NCI-H1436 treated with DMSO at 0.1 percent for 48 hours (cell line): ENCODE measurements at regions not wholly inside any gene's neighbourhood (a gene's known extent, or its start where the extent isn't known, plus 50 kb on each side); places are given as distances from the start of the nearest gene placed in this dataset.

Experiments
- DNase-seq: peaks from one replicate; lab custom pipeline; 2025; lab: John Stamatoyannopoulos, UW

DNA sequence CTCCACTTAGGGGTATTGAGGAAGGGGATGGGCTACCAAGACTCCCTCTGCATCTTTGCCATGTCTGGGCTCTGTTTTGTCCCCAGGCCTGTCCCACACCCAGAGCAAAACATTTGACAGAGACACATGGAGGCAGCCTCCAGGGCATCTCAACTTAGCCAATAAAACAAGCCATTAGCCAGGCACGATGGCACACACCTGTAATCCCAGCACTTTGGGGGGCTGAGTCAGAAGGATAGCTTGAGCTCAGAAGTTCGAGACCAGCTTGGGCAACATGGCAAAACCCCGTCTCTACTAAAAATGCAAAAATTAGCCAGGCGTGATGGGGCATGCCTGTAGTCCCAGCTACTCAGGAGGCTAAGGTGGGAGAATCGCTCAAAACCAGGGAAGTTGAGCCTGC, 120.3 kb upstream of the IPO9 start:
- no peak for DNase-seq

DNA sequence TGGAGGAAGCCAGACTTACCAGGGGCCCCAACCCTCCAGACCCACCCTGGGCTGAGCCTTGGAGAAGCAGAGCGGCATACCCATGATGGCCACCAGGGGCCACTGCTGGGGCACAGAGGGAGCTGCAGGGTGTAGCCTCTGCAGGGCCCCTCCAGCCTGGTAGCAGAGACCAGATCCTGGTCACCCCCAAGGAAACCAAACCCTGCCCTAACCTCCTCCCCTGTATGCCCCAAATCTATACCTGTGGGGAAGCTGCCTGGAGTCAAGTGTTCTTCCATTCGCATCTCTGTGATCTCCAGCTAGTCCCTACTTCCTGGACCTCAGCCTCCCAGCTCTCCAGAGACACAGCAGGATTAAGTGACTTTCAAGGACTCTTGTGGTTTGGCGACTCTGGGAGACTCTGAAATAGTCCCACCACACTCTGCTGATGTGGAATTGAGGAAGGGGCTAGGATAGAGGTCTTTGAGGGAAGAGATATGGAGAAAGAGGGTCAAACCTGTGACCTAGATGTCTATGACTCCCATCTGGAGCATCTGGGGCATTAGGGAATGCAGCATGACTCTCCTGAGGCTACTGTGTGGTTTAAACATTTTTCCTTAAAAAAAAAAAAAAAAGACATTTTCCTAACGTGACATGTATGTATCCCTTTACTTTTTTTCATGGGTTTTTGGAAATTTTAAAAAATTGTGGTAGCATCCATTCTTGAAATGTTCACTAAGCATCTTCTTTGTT, 119.2 kb upstream of the IPO9 start:
- no peak for DNase-seq

DNA sequence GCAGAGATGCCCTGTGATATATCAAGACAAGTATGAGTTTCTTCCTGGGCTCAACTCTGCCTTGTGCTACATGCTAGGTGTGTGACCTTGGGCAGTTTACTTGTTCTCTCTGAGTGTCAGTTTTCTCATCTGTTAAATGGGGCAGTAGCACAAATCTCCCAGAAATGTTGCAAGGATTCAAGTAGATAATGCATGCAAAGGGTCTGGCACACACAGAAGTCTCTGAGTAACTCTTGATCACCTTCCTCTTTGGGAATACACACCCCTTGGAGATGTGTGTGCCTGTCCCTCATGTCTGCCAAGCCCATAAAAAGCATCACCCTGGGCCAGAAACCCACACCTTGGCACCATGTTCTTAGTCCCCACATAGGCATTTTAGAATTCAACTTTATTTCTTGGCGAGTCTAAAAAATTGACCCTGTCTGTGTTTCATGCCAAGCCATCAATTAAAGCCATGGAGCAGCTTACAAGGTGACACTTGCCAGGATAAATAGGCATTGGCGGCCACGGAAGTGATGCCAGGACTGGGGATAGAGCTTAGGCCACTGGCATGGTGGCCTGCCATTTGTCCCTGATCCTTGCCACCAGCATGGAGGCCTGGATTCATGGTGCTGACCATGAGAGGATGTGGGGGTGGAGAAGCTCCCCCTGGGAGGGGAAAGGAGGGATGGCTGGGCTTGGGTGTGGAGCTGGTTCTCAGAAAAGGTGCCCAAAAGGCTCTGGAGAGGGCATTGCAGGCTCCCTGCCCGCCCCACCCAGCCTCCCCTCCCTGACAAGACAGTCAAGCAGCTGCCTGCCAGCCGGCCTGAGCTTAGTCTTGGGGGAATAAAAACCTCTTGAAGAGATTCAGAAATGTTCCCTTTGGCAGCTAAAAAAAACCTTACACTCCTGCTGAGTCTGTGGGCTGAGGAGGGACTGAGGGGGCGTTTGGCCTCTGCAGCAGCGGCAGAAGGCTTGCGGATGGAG, 118.0 kb upstream of the IPO9 start:
- DNase-seq, result no peak

DNA sequence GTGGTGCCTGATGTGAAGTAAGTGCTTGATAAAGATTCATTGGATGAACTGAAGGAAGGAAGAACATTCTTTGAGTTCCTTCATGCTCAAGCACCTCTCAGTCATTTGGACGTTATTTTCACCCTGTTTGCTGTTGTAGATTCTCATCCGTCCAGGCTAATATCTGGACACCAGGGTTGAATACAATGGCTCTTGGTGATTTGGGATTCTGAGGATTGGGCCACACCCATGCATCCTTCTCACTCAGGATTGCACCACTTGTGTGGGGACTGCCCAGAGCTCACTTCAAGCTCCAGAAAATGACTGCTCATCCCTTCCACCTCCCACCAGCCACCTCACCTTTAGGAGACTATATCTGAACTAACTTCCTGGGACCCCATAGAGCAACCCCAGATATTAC, 117.1 kb upstream of the IPO9 start:
- DNase-seq, result no peak

DNA sequence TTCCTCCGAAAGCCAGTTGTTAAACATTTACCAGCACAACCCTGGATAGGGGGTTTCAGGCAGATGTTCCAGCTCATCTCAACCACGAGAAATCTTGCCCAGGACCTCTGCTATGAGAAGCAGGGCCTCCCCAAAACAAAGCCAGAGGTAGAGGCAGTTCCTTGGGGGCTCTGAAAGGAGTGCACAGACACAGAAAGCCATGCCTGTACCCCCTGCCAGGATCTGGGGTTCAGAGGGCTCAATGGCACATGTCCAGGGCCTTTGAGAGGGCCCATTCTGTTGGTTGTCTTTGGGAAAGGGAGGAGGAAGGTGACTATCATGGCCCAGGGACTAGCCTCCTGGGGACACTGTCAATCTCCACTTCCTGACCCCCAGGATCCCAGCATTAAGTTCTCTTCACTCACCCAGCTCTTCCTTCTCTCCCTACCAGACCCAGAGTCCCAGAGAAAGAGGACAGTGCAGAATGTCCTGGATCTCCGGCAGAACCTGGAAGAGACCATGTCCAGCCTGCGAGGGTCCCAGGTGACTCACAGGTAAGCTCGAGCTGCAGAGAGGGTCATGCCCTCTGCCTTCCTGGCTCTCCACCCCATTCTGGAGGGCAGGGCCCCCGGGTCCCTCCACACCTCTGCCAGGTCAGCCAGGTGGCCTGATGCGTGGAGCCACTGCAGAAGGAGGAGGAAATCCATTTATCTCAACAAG, 116.4 kb upstream of the IPO9 start:
- DNase-seq, result no peak

DNA sequence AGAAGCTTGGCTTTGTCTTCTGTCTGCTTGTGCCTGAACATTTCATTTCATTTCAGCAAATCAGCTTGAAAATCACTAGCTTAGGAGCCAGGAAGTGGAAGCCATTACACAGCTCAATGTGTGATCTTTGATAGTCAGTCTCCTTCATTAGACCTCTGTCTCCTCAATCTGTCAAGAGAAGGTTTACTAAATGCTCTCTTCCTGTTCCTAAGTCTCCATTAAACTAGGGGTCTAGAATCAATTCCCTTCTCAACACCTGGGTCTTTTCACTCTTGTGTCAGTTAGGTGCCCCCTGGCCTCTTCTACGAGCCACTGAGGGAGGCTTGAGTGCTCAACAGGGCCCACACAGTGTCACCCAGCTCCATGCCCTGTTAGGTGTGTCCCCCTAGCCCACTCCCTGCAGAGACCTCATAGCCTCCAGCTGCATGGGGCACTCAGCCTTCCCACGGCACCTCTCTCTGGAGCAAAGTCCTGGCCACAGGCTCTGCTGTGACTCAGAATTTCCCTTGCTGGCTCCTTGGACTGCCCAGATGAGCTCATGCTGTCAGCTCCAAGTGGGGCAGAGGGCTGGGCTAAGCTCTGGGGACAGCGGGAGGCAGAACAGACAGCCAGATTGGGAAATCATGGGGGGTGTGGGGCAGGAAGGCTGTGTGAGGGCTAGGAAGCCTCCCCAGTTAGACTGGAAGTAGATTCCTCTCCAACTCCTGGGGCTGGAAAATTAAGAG, 115.7 kb upstream of the IPO9 start:
- DNase-seq, result no peak

DNA sequence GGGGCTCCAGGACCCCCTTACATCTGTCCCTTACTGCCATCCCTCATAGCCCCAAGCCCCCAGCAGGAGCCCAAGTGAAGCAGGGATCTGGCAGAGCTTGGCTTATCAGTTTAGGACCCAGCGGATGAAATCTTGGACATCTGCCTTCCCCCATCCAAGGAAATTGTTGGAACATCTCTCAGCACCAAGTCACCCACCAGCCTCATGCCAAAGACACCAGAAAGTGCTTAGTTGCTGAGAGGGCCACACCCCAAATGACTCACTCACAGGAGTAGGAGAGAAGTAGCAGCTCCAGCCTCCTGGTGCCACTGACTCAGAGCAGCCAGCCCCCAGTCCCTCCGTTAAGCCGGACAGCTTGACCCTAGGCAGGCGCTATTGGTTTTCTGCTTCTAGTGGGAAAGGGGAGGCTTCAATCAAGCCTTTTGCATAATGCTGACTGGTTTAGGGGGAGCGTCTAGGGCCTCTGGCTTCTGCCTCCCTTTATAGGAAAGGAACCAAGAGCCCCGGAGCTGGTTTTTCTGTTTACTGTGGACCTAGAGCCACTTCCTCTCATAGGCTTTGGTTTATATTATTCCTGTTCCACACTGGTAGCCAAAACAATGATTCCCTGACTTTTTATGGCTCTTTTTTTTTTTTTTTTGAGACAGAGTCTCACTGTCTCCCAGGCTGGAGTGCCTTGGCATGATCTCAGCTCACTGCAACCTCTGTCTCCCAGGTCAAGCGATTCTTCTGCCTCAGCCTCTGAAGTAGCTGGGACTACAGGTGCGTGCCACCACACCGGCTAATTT, 114.2 kb upstream of the IPO9 start:
- no peak for DNase-seq

DNA sequence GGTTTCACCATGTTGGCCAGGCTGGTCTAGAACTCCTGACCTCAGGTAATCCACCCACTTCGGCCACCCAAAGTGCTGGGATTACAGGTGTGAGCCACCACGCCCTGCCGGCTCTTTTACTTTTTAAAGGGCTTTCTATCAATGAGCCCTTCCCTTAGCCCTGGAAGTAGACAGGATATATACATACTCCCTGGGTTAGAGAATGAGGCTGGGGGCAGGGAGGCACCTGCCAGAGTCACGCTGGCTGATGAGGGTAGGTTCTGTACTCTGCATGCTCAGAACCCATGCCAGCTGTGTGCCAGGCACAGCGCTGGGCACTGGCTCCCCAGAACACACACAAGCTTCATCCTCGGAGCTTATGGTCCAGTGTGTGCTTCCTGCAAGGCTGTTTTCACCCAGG, 113.6 kb upstream of the IPO9 start:
- DNase-seq, result no peak

DNA sequence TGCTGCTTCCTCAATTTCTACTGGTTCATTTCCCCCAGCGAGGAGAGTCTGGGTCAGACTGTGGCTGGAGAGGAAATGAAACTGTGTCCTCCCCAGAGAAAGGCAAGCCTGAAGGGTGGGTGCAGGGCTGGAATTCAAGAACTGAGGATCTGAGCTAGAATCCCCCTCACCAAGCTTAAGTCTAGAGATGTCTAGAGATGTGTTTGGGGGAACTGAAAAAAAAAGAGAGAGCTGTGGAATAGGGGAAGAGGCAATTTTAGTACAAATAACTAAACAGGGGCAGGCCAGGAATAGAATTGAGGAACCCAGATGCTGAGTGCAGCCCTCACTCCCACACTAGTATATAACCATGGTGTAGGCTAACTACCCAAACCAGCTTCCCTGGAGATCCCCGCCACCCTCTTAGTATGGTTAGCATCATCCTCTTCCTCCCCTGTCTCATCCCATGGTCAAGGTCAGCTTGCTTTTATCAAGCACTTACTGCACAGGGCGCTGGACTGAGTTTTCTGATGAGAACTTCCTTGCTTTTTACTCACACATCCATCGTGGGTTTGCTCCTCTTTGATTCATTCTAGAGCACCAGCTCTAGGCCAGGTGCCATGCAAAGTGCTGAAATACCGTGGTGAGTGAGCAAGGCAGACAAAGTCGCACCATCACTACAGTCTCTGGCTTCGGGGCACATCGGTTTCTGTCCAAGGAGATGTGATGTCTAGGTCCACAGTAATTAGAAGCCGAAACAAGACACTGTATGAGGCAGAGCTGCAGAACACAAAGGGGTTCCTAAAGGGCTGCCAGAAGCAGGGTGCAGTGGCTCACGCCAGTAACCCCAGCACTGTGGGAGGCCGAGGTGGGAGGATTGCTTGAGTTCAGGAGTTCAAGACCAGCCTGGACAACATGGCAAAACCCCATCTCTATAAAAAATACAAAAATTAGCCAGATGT, 112.9 kb upstream of the IPO9 start:
- no peak for DNase-seq

DNA sequence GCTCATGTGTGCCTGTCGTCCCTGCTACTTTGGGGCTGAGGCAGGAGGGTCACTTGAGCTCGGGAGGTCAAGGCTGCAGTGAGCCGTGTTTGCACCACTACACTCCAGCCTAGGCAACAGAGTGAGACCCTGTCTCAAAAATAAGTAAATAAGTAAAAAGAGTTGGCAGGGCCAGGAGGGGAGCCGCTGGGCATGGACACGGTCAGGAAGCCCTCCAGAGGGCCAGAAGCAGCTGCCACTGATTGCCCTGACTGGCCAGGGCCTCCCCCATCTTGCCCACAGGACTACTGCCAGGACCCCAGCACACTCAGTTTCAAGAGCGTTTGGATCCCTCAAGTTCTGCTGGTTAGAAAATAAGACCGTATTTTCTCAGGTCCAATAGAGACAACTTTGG, 112.2 kb upstream of the IPO9 start:
- no peak for DNase-seq

DNA sequence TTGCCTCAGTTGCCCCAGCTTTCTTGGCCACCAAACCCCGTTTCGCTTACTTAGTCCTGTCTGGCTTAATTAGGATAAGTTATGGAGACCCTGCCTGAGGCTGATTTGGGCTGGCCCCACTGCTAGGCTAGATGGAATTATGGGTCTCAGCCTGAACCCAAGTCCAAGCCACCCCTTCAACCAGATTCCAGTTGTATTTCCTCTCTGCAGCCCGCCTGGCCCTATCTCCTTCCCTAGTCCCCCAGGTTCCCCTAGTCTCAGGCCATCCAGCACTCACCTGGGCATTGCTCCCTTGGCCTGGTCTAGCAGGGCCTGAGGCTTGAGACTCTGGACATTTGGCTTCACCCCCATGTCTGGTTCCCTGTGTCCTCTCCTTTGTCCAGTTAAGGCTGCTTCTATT, 111.7 kb upstream of the IPO9 start:
- no peak for DNase-seq

DNA sequence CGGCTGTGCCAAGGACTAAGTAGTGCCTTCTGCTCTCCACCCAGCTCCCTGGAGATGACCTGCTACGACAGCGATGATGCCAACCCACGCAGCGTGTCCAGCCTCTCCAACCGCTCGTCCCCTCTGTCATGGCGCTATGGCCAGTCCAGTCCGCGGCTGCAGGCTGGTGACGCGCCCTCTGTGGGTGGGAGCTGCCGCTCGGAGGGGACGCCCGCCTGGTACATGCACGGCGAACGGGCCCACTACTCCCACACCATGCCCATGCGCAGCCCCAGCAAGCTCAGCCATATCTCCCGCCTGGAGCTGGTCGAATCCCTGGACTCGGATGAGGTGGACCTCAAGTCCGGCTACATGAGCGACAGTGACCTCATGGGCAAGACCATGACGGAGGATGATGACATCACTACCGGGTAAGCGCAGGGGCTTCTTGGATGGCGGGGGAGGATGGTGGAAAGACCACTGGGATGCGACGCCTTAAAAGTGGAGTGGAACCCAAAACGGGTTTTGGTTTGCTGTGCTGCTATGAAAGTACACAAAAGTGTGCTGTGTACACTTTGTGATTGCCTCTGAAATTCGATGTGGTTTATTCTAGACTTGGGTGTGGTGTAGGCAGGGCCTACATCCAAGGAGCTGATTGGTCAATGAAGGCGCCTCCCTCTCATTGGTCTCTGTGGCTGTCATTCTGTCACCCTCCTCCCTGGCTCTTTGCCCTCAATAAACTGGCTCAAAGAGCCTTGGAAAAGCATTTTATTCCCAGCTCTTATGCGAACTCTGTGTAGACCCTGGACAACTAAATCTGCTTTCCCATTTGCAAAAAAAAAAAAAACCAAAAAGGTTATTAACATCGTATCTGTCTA, 110.4 kb upstream of the IPO9 start:
- DNase-seq, result no peak

DNA sequence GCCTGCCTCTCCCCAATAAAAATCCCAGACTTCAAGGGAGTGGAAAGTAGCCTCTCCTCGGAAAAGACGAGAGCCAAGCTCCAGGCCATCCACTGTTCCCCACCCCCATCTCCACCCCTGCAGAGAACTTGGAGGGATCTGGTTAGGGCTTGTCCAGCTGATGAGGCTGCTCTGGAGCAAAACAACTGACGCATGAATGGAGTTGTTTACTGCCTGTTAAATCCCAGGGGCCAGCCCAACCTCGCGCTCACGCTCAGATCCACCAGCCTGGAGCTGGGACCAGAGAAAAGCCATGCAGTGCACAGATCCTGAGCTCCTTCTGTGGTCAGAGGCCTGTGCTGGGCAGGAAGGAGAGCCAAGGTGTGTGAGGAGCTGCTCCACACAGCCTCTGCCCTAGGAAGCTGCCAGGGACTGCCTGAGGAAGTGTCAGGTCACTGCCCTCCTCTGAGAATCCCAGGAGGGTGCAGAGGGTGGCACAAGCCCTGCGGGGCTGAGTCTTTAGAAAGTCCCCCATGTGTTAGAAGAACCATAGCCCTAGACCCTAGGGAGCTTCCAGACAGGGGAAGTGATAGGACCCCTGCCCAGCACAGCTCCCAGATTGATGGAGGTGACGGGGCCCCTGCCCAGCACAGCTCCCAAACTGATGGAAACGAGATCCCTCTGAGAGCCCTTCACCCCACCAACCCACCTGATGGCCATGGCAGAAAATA, 109.0 kb upstream of the IPO9 start:
- no peak for DNase-seq

DNA sequence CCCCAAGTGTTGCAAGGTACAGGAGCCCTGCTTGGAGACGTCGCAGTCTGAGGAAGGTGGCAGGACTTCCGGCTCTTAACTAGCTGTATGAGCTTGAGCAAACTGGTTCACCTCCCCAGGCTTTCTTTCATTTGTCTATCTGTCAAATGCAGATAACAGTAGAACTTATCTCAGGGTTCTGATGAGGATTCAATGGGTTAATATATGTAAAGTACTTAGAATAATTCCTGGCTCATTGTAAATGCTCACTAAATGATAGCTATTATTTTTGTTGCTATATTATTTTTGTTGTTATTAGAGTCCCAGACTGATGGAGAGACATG, 108.5 kb upstream of the IPO9 start:
- no peak for DNase-seq

DNA sequence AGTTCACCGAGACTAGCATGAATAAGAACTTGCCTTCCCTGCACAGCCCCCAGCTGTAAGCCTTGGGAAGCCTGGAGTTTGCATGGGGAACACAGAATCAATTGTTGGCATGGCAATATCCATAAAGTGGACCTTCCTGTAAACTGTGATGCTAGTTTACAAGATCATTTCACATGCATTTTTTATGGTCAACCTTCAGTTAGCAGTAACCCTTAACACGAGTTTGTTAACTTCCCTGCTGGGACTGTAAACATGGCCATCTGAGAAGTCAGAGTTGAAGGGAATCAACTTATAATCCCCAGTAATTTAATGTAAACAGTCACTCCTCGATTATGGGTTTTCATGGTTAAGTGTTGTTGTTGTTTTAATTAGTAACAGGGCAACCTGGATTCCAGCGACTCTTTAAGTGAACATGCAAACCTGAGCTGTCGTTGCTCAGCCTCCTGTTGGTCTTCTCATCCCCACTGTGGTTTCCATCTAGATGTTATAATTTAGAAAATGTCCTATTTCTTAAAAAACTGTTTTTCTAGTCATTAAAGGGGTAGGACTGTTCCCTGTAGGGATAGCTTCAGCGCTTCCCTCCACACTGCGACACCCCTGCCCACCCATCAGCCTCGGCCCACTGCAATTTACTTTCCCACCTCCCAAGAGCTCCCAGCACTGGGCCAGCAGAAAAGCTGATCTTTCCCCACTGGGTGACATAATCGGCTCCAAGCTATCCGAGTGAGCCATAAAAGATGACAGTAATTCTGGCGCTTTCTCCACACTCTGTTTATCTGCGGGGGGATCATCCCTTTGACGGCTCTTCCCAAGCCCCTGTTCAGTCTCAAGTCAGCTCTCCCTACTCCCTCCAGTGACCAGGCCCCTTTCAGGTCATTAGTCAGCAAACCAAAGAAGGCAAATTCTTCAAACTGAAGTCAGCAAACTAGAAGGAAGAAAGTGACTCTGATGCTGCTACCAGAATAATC, 107.6 kb upstream of the IPO9 start:
- no peak for DNase-seq

DNA sequence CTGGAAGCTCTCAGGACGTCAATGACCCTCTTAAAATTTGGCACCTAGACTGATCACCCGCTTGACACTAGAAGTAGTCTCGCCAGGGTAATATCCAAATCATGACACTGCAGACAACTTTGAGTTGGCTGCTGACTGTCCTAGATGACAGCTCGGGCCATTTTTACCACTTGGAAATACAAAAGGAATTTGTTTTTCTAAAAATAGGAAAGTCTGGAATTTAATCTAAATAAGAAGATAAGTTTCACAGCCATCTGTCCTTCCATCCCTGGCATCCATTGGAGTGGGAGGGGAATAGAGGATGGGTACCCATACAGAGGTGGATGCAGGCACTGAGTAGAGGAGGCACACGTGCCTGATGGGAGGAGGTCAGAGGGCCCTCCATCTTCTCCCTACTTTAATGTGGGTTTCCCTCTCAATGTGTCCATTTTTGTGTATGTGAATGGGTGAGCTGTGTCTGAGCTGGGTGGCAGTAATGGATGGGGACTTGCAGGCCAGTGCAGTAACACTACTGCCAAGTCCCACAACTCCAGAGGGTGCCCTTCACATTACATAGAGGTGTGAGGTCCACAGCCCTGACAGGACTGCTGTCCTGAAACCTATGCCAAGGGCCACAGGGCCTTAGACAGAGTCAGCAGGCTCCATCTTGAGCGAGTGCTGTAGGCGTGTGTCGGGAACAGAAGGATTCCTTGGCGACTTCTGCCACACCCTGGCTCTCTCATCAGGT, 104.8 kb upstream of the IPO9 start:
- no peak for DNase-seq

DNA sequence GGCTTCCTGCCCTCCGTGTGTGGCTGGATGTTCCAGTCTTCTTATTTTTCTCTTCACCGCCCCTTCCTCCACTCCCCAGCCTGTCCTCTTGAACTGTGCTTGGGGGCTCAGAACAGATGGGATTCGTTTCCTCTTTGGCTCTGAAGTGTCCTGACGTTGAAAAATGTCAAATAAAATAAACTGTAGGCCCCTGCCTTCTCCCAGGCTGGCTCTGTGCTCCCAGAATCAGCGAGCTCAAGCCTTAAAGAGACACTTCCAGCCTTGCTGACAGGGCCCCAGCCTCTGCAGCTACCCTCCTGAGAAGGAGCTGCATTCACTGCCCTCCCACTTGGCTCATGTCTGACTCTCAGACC, 104.2 kb upstream of the IPO9 start:
- no peak for DNase-seq
